Right atrium auricular region (tissue), 2 donors: ENCODE measurements at regions not wholly inside any gene's neighbourhood (a gene's known extent, or its start where the extent isn't known, plus 50 kb on each side); places are given as distances from the start of the nearest gene placed in this dataset.

Source experiments
- DNase-seq: peaks from one replicate; pipeline ENCODE4 v3.0.0-alpha.2; 2019; ENCODE audit warnings: low spot score
- H3K27ac ChIP-seq, 2 donors: fragments of 200-600 bp; sonication (generic); 1 replicate in 1 of 2; 2 replicates in 1 of 2; pipeline ENCODE4 v1.5.1; 2016 to 2019
- H3K27me3 ChIP-seq, 2 donors: fragments of 200-600 bp; sonication (generic); one replicate each; pipeline versions ENCODE4 v1.5.1 to v1.6.0; 2017 to 2019
- H3K36me3 ChIP-seq: fragments of 200-600 bp; sonication (generic); one replicate; pipeline ENCODE4 v1.5.1; 2016
- H3K4me1 ChIP-seq, 2 donors: fragments of 200-600 bp; sonication (generic); one replicate each; pipeline versions ENCODE4 v1.5.1 to v1.6.0; 2017 to 2019
- H3K4me3 ChIP-seq, 2 donors: fragments of 200-600 bp; sonication (generic); 1 replicate in 1 of 2; 2 replicates in 1 of 2; pipeline ENCODE4 v1.5.1; 2017 to 2019; ENCODE audit warnings: mild to moderate bottlenecking in 1 of 2, moderate library complexity in 1 of 2
- H3K9me3 ChIP-seq, 2 donors: fragments of 200-600 bp; sonication (generic); one replicate each; pipeline ENCODE4 v1.5.1; 2019
- TF ChIP-seq, protein P1 (sequence below), 2 donors: fragments of 200-600 bp; sonication (generic); IDR thresholded peaks; one replicate each; pipeline ENCODE4 v1.5.1; 2019; ENCODE audit warnings: antibody characterized with exemption in 2 of 2

DNA sequence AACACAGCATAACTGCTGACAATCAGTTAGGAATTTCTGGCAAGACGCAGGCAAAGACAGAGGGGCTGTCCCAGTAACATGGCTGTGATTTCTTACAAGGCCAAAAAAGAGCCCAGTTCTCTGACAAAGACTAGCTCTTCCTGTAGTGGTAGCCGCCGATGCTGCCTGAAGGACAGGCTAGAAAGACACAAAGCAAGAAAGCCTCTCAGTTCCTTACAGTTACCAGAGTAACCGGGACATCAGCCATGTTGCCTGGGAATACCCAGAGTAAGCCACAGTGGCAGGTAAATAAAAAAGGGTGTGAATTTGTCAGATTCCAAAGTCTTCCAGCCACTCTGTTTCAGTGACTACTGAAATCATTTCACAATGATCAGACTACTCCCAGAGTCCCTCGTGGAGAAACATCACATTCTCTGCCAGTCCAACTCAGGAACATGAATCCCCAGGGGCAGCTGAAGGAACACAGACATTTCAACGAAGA is 493.6 kb upstream of the ADAMTS9 start:
- Histone ChIP-seq H3K27ac (peak overlapping the region; percentile 46 to 73), H3K9me3 (no peaks in the 10 kb centered on the region), H3K4me1 (peaks cover 0 to 18% of the 10 kb centered on the region in 2 donors), H3K27me3 (no peaks in the 10 kb centered on the region), H3K36me3 (no peaks in the 10 kb centered on the region), H3K4me3 (no peak overlapping the region)
- DNase-seq: no peak
- TF ChIP-seq, protein P1, sequence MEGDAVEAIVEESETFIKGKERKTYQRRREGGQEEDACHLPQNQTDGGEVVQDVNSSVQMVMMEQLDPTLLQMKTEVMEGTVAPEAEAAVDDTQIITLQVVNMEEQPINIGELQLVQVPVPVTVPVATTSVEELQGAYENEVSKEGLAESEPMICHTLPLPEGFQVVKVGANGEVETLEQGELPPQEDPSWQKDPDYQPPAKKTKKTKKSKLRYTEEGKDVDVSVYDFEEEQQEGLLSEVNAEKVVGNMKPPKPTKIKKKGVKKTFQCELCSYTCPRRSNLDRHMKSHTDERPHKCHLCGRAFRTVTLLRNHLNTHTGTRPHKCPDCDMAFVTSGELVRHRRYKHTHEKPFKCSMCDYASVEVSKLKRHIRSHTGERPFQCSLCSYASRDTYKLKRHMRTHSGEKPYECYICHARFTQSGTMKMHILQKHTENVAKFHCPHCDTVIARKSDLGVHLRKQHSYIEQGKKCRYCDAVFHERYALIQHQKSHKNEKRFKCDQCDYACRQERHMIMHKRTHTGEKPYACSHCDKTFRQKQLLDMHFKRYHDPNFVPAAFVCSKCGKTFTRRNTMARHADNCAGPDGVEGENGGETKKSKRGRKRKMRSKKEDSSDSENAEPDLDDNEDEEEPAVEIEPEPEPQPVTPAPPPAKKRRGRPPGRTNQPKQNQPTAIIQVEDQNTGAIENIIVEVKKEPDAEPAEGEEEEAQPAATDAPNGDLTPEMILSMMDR (IDR thresholded peaks at IDR 0.05): no peak

DNA sequence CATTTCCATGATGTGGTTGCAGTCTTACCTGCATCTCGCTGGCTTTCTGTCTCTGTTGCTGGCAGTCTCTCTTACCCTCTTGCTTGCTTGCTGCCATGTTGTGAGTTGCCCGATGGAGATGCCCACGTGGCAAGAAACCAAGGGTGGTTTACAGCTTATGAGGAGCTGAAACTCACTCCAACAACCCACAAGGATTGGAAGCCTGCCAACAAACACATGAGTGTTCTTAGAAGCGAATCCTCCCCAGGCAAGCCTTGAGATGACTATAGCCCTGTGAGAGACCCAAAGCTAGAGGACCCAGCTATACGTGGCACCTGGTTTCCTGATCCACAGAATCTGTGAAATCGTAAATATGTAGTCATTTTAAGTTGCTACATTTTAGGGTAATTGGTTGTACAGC is 490.9 kb upstream of the ADAMTS9 start:
- TF ChIP-seq, protein P1 (IDR thresholded peaks at IDR 0.05): no peak
- DNase-seq: no peak
- Histone ChIP-seq H3K36me3 (no peaks in the 10 kb centered on the region), H3K27ac (peak overlapping the region in 1 of 2 donors; percentile 11), H3K9me3 (no peaks in the 10 kb centered on the region), H3K4me1 (peaks cover 0 to 18% of the 10 kb centered on the region in 2 donors), H3K27me3 (no peaks in the 10 kb centered on the region), H3K4me3 (no peak overlapping the region)

DNA sequence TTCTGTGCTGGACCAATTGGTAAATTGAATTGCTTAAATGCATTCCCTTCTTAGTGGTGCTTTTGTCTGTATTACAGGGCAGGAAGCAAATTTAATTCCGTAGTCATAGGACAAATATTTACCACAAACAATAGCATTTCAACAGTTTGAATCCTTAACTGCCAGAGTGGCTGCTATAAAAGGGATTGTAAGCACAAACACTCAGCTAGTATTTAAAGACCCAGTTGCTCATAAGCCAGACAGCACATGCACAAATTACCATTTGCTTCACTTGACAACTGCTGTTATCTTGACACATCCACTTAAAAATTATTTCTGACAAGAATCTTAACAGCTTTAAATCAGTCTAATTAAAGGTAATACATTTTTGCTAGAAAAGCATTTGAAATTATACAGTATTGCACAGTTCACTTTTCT is 490.2 kb upstream of the ADAMTS9 start:
- no peaks in the 10 kb centered on the region for H3K27me3 ChIP-seq
- TF ChIP-seq, protein P1 (IDR thresholded peaks at IDR 0.05): no peak
- H3K27ac ChIP-seq: peak overlapping the region in 1 of 2 donors; percentile 46

DNA sequence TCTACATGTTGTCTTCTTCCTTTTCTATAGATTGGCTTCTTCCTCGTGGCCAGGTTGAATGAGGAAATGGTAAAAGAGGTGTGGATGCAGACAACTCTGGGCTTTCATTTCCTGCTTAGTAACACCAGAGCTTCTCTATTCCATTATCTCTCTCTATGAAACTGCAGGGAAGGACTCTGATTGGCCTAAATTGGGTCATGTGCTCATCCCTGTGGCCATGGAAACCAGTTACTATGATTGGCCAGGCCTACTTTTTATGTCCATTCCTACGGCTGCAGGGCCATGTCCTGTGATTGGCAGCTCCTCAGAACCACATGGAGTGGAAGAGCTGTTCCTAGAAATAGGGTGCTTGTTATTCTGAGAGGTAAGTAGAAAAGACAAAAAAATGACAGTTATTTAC is 486.9 kb upstream of the ADAMTS9 start:
- H3K4me3 ChIP-seq: no peak overlapping the region
- H3K27me3 ChIP-seq: no peaks in the 10 kb centered on the region
- H3K27ac ChIP-seq: no peak overlapping the region
- no peak for DNase-seq
- no peaks in the 10 kb centered on the region for H3K9me3 ChIP-seq
- H3K36me3 ChIP-seq: no peaks in the 10 kb centered on the region
- TF ChIP-seq, protein P1 (IDR thresholded peaks at IDR 0.05): no peak
- peaks cover 0 to 10% of the 10 kb centered on the region in 2 donors for H3K4me1 ChIP-seq

More for the DNA sequence above, 490.2 kb upstream of the ADAMTS9 start:
- peaks cover 0 to 18% of the 10 kb centered on the region in 2 donors for H3K4me1 ChIP-seq
- no peaks in the 10 kb centered on the region for H3K36me3 ChIP-seq
- H3K9me3 ChIP-seq: no peaks in the 10 kb centered on the region
- no peak for DNase-seq
- no peak overlapping the region for H3K4me3 ChIP-seq

DNA sequence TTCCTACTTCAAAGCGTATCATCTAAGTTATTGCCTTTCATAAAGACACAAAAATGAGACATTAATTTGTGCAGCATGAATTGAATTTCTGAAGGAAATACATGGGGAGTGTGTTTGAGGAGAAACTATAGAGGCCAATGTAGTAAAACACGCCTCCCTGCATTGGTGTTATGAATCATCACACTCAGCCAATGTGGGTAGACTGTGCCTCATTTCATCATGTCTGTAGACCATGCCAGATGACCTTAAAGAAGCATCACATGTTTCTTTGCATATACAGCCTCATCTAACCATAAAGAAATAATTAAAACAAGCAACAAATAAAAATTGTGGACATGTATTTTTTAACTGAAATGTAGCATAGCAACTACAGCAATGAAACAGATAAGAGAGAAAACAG is 486.0 kb upstream of the ADAMTS9 start:
- Histone ChIP-seq H3K9me3 (no peaks in the 10 kb centered on the region), H3K4me3 (no peak overlapping the region), H3K36me3 (no peaks in the 10 kb centered on the region), H3K27me3 (no peaks in the 10 kb centered on the region), H3K4me1 (peaks cover 0 to 11% of the 10 kb centered on the region in 2 donors), H3K27ac (no peak overlapping the region)
- TF ChIP-seq, protein P1 (IDR thresholded peaks at IDR 0.05): no peak
- no peak for DNase-seq

DNA sequence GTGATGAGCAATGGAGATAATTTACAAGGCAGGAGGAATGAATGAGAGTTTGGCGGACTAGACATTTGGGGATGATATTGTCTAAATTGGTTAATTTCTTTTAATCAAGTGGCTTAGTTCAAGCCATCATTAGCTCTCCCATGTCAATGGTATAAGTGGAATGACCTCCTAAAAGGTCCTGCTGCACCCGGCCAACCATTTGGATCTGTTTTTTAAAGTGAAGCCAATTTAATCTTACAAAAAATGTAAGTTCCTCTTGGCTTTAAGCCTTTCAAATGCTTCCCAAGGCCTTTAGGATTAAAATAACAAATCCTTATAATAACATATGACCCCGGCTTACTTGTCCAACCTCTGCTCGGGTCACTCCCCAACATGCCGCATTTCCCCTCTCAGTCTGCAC is 484.4 kb upstream of the ADAMTS9 start:
- H3K27ac ChIP-seq: peak overlapping the region; percentile 52 to 80

More for the DNA sequence above, 484.4 kb upstream of the ADAMTS9 start:
- H3K9me3 ChIP-seq: no peaks in the 10 kb centered on the region
- no peaks in the 10 kb centered on the region for H3K36me3 ChIP-seq
- no peaks in the 10 kb centered on the region for H3K27me3 ChIP-seq
- H3K4me3 ChIP-seq: no peak overlapping the region
- H3K4me1 ChIP-seq: peaks cover 0 to 11% of the 10 kb centered on the region in 2 donors
- TF ChIP-seq, protein P1 (IDR thresholded peaks at IDR 0.05): no peak
- DNase-seq: no peak
